ENCODE measurements at regions not wholly inside any gene's neighbourhood (a gene's known extent, or its start where the extent isn't known, plus 50 kb on each side); places are given as distances from the start of the nearest gene placed in this dataset.
"Not testable (repeated sequence)": the region's sequence is repeated elsewhere in the genome, so short reads cannot be mapped to it uniquely, and the experiment has no call there.

GRCh38 chr9:67269692-67270091 lies 277.3 kb upstream of the SPATA31A3 start:
- H3K27me3 ChIP-seq (ENCODE audit: control insufficient read depth, insufficient read depth, low read length); H3K27ac ChIP-seq (ENCODE audit: low read length); H3K9me3 ChIP-seq (ENCODE audit: control insufficient read depth, low read depth, low read length); H3K4me1 ChIP-seq (ENCODE audit: control insufficient read depth, low read depth, low read length); H3K4me3 ChIP-seq (ENCODE audit: low read length); H3K9ac ChIP-seq (ENCODE audit: low read length); H3K36me3 ChIP-seq (ENCODE audit: control insufficient read depth, low read depth, low read length): not testable (repeated sequence)

- H3K4me3 ChIP-seq (ENCODE audit: low read length): not testable (repeated sequence)
Observed at GRCh38 chr9:67257894-67258293, 265.5 kb upstream of the SPATA31A3 start.

GRCh38 chr9:67248967-67249366 lies 256.6 kb upstream of the SPATA31A3 start:
- not testable (repeated sequence) for H3K27me3 ChIP-seq (ENCODE audit: control insufficient read depth, insufficient read depth, low read length); H3K36me3 ChIP-seq (ENCODE audit: control insufficient read depth, low read depth, low read length); H3K9ac ChIP-seq (ENCODE audit: low read length); H3K4me3 ChIP-seq (ENCODE audit: low read length); H3K27ac ChIP-seq (ENCODE audit: low read length); H3K4me1 ChIP-seq (ENCODE audit: control insufficient read depth, low read depth, low read length); H3K9me3 ChIP-seq (ENCODE audit: control insufficient read depth, low read depth, low read length)

More at GRCh38 chr9:67257894-67258293, 265.5 kb upstream of the SPATA31A3 start:
- not testable (repeated sequence) for H3K27ac ChIP-seq (ENCODE audit: low read length); H3K9me3 ChIP-seq (ENCODE audit: control insufficient read depth, low read depth, low read length); H3K36me3 ChIP-seq (ENCODE audit: control insufficient read depth, low read depth, low read length); H3K27me3 ChIP-seq (ENCODE audit: control insufficient read depth, insufficient read depth, low read length); H3K4me1 ChIP-seq (ENCODE audit: control insufficient read depth, low read depth, low read length); H3K9ac ChIP-seq (ENCODE audit: low read length)

GRCh38 chr9:67212073-67212472 lies 219.7 kb upstream of the SPATA31A3 start:
- not testable (repeated sequence) for H3K36me3 ChIP-seq (ENCODE audit: control insufficient read depth, low read depth, low read length); H3K27me3 ChIP-seq (ENCODE audit: control insufficient read depth, insufficient read depth, low read length); H3K4me1 ChIP-seq (ENCODE audit: control insufficient read depth, low read depth, low read length); H3K27ac ChIP-seq (ENCODE audit: low read length); H3K9me3 ChIP-seq (ENCODE audit: control insufficient read depth, low read depth, low read length); H3K9ac ChIP-seq (ENCODE audit: low read length); H3K4me3 ChIP-seq (ENCODE audit: low read length)

GRCh38 chr9:67210842-67211241 lies 218.5 kb upstream of the SPATA31A3 start:
- not testable (repeated sequence) for H3K9me3 ChIP-seq (ENCODE audit: control insufficient read depth, low read depth, low read length); H3K27me3 ChIP-seq (ENCODE audit: control insufficient read depth, insufficient read depth, low read length); H3K9ac ChIP-seq (ENCODE audit: low read length); H3K4me1 ChIP-seq (ENCODE audit: control insufficient read depth, low read depth, low read length); H3K27ac ChIP-seq (ENCODE audit: low read length); H3K36me3 ChIP-seq (ENCODE audit: control insufficient read depth, low read depth, low read length); H3K4me3 ChIP-seq (ENCODE audit: low read length)

GRCh38 chr9:67208831-67209437 lies 216.6 kb upstream of the SPATA31A3 start:
- H3K9ac ChIP-seq (ENCODE audit: low read length); H3K27ac ChIP-seq (ENCODE audit: low read length); H3K4me3 ChIP-seq (ENCODE audit: low read length); H3K4me1 ChIP-seq (ENCODE audit: control insufficient read depth, low read depth, low read length); H3K27me3 ChIP-seq (ENCODE audit: control insufficient read depth, insufficient read depth, low read length); H3K36me3 ChIP-seq (ENCODE audit: control insufficient read depth, low read depth, low read length); H3K9me3 ChIP-seq (ENCODE audit: control insufficient read depth, low read depth, low read length): not testable (repeated sequence)

GRCh38 chr9:67196135-67196534 lies 203.8 kb upstream of the SPATA31A3 start:
- H3K4me1 ChIP-seq (ENCODE audit: control insufficient read depth, low read depth, low read length); H3K36me3 ChIP-seq (ENCODE audit: control insufficient read depth, low read depth, low read length); H3K27ac ChIP-seq (ENCODE audit: low read length); H3K9ac ChIP-seq (ENCODE audit: low read length); H3K9me3 ChIP-seq (ENCODE audit: control insufficient read depth, low read depth, low read length); H3K27me3 ChIP-seq (ENCODE audit: control insufficient read depth, insufficient read depth, low read length); H3K4me3 ChIP-seq (ENCODE audit: low read length): not testable (repeated sequence)

GRCh38 chr9:67195357-67195756 lies 203.0 kb upstream of the SPATA31A3 start:
- not testable (repeated sequence) for H3K9me3 ChIP-seq (ENCODE audit: control insufficient read depth, low read depth, low read length); H3K36me3 ChIP-seq (ENCODE audit: control insufficient read depth, low read depth, low read length); H3K27ac ChIP-seq (ENCODE audit: low read length); H3K4me1 ChIP-seq (ENCODE audit: control insufficient read depth, low read depth, low read length); H3K4me3 ChIP-seq (ENCODE audit: low read length); H3K27me3 ChIP-seq (ENCODE audit: control insufficient read depth, insufficient read depth, low read length); H3K9ac ChIP-seq (ENCODE audit: low read length)

- not testable (repeated sequence) for H3K9ac ChIP-seq (ENCODE audit: low read length); H3K36me3 ChIP-seq (ENCODE audit: control insufficient read depth, low read depth, low read length); H3K9me3 ChIP-seq (ENCODE audit: control insufficient read depth, low read depth, low read length); H3K4me1 ChIP-seq (ENCODE audit: control insufficient read depth, low read depth, low read length); H3K27ac ChIP-seq (ENCODE audit: low read length); H3K4me3 ChIP-seq (ENCODE audit: low read length); H3K27me3 ChIP-seq (ENCODE audit: control insufficient read depth, insufficient read depth, low read length)
Observed at GRCh38 chr9:67179185-67179584, 186.8 kb upstream of the SPATA31A3 start.

GRCh38 chr9:67175167-67175566 lies 182.8 kb upstream of the SPATA31A3 start:
- not testable (repeated sequence) for H3K4me3 ChIP-seq (ENCODE audit: low read length); H3K9ac ChIP-seq (ENCODE audit: low read length); H3K27me3 ChIP-seq (ENCODE audit: control insufficient read depth, insufficient read depth, low read length); H3K36me3 ChIP-seq (ENCODE audit: control insufficient read depth, low read depth, low read length); H3K4me1 ChIP-seq (ENCODE audit: control insufficient read depth, low read depth, low read length); H3K9me3 ChIP-seq (ENCODE audit: control insufficient read depth, low read depth, low read length); H3K27ac ChIP-seq (ENCODE audit: low read length)

- not testable (repeated sequence) for H3K27ac ChIP-seq (ENCODE audit: low read length); H3K4me3 ChIP-seq (ENCODE audit: low read length); H3K36me3 ChIP-seq (ENCODE audit: control insufficient read depth, low read depth, low read length); H3K9ac ChIP-seq (ENCODE audit: low read length); H3K9me3 ChIP-seq (ENCODE audit: control insufficient read depth, low read depth, low read length); H3K4me1 ChIP-seq (ENCODE audit: control insufficient read depth, low read depth, low read length); H3K27me3 ChIP-seq (ENCODE audit: control insufficient read depth, insufficient read depth, low read length)
Observed at GRCh38 chr9:67171721-67172120, 179.4 kb upstream of the SPATA31A3 start.

- H3K9me3 ChIP-seq (ENCODE audit: control insufficient read depth, low read depth, low read length); H3K9ac ChIP-seq (ENCODE audit: low read length); H3K36me3 ChIP-seq (ENCODE audit: control insufficient read depth, low read depth, low read length); H3K27me3 ChIP-seq (ENCODE audit: control insufficient read depth, insufficient read depth, low read length); H3K4me3 ChIP-seq (ENCODE audit: low read length); H3K27ac ChIP-seq (ENCODE audit: low read length); H3K4me1 ChIP-seq (ENCODE audit: control insufficient read depth, low read depth, low read length): not testable (repeated sequence)
Observed at GRCh38 chr9:67168530-67169157, 176.3 kb upstream of the SPATA31A3 start.
